Activated CD8-positive, alpha-beta memory T cell treated with anti-CD3 and anti-CD28 coated beads, Interleukin-2, amount 50 U/mL, for 48 hours (primary cell): ENCODE measurements at regions not wholly inside any gene's neighbourhood (a gene's known extent, or its start where the extent isn't known, plus 50 kb on each side); places are given as distances from the start of the nearest gene placed in this dataset.
"Not testable (repeated sequence)": the region's sequence is repeated elsewhere in the genome, so short reads cannot be mapped to it uniquely, and the experiment has no call there.

Source experiments
- DNase-seq: peaks from one replicate; pipeline ENCODE4 v3.0.0-alpha.2; 2020

DNA sequence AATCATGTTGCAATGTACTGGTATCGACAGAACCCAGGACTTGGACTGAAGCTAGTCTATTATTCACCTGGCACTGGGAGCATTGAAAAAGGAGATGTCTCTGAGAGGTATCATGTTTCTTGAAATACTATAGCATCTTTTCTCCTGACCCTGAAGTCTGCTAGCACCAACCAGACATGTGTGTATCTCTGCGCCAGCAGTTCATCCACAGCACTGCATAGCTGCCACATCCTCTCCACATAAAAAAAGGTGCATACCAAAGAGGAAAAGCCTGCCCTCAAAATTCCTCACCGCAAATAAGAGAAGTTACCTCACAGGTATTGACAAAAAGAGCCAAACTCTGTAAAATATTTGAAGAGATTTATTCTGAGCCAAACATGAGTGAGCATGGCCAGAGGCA, 99.5 kb upstream of the PRSS3 start:
- DNase-seq: no peak

DNA sequence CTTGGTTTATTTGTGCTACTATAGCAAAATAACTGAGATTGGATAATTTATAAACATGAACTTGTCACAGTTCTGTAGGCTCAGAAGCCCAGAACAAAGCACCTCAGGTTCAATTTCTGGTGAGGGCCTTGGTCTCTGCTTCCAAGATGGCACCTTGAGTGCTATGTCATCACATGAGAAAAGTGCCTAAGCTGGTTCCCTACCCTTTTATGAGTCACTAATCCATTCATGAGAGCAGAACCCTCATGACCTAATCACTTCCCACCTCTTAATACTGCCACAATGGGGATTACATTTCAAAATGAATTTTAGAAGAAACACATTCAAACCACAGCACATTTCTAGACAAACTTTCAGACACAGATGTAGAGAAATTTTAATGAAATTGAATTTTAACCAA, 98.2 kb upstream of the PRSS3 start:
- DNase-seq: no peak

DNA sequence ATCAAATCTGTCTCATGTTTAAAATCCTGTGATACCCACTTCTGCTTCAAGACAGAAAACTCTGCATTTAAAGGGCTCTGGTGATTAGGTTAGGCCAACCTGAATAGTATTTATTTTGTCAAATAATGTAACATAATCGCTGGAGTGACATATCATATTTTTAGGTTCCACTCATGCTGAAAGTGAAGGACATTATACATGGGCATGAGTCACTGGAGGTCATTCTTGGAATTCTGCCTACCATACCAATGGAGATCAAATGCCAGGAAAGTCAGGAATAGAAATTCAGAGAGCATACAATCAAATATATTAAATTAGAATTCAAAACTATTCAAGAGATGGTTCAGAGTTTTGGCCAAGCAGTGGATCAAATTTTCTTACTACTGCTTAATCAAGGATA, 97.1 kb upstream of the PRSS3 start:
- DNase-seq: no peak

DNA sequence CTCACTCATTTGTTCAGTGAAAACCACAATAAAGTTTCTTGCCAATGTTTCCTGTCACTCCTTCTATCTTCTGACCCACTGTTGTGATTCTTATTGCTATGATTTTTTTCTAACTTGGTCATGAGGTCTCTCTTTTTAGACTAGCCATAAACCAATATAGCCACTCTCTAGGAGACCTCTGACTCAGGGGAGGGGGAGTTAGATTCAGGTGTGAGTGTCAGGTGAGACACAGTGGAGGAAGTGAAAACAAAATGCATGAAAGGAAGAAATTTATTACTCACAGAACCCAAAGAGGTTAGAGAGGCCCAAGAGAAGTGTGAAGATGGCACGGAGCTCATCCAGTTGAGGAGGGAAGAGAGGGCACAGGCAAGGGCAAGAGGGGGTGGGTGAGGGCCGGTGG, 94.4 kb upstream of the PRSS3 start:
- DNase-seq: not testable (repeated sequence)

DNA sequence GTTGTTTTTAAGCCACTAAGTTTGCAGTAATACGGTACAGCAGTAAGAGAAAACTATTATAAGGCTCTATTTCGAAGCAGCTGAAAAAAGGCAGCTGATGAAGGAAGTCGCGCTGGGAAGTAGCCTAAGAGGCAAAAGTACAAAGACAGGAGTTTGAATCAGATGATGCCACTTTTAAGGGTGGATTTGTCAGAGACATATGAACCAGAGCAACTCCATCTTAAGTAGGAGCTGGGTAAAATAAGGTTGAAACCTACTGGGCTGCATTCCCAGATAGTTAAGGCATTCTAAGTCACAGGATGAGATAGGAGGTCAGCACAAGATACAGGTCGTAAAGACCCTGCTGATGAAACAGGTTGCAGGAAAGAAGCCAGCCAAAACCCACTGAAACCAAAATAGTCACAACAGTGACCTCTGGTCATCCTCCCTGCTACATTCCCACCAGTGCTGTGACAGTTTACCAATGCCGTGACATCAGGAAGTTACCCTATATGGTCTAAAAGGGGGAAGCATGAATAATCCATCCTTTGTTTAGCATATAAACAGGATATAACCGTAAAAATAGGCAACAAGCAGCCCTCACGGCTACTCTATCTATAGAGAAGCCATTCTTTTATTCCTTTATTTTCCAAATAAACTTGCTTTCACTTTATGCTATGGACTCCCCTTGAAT, 91.8 kb upstream of the PRSS3 start:
- no peak for DNase-seq

DNA sequence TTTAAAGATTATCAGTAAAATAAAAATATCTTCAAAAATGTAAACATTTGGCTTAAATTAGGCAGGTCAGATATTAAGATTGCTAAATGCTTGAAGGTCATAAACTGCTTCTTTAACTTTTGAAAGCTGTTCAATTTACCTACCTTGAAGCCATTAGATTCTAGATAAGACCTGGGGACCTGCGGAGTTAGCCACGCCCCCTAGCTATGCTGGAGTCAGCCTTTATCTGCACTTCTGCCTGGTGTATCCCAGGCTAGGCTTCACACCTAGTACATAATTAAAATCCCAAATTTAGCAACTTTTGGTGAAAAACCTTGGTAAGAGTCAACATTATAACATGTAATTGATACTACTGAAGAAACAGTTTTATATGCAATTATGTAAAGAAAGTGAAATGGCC, 89.9 kb upstream of the PRSS3 start:
- DNase-seq: not testable (repeated sequence)

DNA sequence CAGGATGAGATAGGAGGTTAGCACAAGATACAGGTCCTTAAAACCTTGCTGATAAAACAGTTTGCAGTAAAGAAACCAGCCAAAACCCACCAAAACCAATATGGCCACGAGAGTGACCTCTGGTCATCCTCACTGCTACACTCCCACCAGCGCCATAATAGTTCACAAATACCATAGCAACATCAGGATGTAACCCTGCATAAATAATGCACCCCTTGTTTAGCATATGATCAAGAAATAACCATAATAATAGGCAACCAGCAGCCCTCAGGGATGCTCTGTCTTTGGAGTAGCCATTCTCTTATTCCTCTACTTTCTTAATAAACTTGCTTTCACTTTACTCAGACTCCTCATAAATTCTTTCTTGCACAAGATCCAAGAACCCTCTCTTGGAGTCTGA, 86.9 kb upstream of the PRSS3 start:
- no peak for DNase-seq

DNA sequence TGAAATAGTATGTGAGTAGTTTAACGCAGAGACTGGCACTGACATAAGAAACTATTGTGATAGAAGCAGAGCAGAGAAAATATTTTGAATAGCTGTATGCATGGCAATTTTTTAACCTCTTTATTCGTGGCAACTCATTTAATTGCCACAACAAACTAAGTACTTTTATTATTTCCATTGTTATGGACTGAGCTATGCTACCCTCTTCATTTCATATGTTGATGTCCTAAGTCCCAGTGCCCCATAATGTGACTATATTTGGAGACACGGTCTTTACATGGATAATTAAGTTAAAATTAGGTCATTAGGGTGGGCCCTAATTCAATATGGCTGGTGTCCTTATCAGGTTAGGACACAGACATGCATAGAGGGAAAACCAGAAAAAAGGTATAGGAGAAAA, 86.1 kb upstream of the PRSS3 start:
- no peak for DNase-seq

DNA sequence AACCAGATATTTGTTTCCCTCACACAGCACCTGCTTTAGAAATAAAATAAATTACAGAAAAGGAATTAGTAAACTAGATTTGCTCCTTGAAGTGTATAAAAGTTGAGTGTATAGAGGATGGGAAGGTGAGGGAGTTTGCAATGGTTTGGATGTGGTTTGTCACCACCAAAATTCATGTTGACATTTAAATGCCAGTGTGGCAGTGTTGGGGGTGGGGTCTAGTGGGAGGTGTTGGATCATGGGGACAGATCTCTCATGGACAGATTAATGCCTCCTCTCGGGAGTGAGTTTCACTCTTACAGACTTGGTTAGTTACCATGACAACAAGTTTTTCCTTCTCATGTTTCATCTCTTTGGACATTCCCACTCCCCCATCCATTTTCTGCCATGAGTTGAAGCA, 83.9 kb upstream of the PRSS3 start:
- DNase-seq: not testable (repeated sequence)

DNA sequence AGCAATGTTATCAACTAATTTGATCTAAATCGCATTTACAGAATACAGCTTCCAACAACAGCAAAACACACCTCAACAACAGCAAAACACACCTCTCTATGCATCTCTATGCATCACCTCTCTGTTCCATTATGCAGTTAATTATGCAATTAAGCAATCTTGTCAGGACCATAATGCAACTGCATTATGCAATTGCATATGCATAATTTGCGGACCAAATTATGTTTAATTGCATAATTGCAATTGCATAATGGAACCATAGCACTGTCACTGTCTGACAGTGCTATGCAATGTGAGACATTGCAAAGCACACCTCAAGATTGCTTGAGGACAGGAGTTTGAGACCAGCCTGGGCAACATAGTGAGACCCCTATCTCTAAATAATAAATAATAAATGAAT, 80.4 kb upstream of the PRSS3 start:
- no peak for DNase-seq

DNA sequence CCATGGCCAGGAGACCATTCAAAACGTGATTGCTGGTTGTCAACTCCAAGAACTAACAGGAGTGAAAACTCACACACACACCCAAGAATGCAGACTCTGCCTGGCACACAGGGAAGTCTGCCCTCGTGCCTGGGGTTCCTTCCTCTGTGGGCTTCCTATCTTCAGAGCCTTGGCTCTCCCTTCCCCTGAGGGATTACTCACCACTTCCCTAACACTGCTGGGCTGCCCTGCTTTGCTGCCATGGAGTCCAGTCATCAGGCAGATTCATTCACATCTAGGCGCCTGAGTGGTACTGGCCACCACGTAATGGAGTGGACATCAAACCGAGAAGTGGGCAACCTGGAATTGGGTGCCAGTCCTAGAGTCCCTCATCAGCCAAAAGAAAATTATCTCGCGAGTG, 76.4 kb upstream of the PRSS3 start:
- no peak for DNase-seq

DNA sequence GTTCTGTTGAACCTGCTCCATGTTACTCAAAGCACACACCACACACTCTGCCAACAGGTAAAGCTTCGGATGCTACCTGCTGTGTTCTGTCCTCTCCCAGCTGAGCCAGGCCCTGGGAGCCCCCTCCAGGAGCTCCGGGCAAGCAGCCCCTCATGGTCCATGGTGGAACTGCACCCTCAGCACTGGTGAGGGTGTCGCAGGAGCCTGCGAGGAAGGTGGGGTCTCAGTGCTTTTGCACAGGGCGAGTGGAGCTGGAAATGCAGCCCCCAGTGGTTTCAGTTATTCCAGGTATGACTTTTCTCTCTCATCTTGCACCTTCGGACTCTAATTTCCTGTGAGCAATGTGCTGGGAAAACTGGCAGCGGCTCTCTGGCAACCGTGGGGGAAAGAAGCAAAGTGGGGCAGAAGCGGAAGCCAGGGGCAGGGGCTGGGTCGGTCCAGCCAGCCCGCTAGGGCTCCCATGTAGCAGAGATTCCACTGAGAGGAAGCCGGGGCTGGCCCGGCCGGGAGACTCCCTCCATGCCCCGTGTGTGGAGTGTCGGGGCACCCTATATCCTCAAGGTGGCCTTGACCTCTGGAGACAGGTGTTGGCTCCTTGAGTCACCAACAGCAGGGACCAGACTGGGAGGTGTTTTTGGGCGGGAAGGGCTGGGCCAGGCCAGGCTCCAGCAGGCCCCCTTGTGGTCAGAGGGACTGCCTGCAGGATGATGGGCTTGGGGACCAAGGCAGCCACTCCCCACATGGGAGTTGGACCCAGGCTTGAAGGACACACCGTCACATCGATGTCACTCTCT, 75.6 kb upstream of the PRSS3 start:
- DNase-seq: peak; percentile 71

DNA sequence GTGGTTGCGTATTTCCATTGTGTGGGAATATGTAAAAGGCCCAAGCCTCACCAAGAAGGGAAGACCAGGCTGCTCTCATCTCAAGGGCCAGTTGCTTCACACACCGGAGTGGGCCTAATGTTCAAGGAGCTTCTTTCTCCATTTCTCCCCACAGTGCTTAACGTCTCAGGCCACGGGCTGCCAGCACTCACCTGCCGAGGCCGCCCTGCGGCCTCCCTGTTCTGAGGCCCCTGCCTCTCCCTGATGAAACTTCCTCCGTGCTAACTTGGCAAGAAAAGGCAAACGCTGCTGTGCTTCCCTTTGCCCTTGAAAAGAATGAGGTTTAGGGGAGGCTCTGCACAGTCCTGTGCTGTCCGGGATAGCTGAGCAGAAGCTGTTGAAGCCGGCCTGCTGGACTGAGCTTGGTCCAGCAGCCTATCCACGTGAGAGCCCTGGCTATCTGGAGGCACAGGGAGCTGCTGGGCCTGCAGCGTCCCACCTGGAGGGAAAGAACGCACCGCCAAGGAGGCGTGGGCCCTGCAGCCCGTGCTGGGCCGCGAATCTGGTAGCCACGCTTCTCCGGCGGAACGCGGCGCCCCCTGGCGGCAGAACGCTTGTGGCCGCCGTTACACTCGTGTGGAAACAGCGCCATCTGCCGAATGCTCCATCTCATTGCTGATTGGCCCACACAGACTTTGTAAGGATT, 73.5 kb upstream of the PRSS3 start:
- DNase-seq: peak; percentile 99

DNA sequence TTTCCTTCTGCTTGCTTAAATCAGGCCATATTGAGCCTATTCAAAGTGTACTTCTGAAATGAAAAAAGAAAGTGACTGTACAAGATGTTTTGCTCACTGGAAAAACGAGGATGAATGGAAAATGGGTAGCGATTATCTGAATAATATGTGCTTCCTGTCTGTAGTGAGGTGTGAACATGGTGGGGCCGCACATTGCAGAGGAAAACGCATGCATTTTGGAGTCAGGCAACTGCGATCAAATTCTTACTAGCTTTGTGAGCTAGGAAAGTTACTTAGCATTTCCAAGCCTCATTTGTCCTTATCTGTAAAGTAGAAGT, 73.0 kb upstream of the PRSS3 start:
- DNase-seq: no peak

DNA sequence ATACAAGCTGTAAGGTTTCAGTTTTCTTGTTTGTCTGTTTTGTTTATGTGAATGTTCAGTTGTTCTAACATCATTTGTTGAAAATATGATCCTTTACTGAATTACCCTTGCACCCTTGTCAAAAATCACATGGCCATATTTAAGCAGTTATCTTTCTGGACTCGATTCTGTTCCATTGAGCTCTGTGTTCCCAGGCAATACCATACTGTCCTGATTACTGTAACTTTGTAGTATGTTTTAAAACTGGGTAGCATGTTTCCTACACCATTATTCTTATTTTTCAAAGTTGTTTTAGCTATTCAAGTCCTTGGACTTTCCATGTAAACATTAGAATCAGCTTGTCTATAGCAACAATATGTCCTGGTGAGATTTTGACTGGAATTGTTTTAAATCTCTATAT, 66.7 kb upstream of the PRSS3 start:
- no peak for DNase-seq

DNA sequence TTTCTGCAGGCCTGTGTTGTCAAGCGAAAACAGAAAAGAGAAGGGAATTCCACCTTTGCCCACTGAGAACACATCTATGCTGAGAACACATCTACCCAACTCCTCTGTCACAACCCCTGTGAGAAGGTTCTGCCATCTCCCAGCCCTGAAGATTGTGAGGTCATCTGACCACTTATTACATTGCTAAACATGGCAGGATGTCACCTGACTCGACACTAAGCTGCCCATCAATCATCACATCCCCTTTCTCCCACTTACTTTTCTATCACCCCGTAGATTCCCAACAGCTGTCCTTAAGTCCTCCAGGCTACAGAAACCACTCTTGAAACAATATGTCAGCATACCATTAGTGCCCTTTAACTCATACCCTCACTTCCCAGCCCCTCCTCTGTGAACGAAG, 64.2 kb upstream of the PRSS3 start:
- DNase-seq: no peak

DNA sequence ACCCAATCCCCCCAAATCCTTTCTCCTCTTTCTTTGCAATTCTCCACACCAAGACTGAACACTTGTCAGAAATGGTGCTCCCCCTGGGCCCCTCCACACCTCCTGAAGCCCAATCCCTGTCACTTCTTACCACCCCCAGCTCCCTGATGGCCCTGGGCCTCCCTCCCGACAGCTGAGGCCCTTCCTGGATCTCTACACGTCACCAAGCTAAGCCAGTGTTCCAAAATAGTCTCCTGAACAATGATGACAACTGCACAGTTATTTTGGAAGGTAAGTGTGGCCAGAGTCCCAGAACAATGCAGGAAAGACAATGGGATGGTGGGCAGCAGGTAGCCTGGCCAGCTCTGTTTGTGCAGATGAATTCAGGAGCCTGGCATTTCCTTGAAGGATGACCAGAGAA, 63.7 kb upstream of the PRSS3 start:
- no peak for DNase-seq

DNA sequence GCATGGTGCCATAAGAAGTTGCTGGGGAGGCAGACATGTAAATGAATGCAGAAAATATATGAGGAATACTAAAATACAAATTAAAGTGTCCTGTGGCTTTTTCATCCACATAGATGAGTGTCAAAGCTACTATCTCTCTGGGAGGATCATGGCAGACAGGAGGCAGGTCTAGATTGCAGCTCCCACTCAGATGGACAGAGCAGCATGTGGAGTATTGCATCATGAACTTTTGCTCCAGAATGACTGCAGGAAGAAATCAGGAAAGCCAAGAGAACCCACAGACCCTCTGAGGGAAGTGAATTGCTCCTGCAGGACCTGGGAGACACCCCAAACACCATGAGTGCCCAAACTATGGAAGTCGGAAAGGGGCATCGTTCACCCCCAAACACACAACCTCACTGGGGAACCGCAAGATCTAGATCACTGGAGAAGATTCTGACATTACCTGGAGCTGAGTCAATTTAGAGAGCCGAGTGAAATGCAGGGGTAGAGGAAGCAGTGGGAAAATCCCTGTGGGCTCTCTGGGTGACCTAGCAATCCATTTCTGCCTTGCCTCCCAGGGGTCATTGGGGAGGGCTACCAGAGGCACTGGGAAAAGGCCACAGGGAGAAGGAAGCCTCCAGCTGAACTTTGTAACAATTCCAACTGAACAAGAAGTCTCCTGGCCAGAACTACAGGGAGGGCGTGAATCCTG, 61.0 kb upstream of the PRSS3 start:
- not testable (repeated sequence) for DNase-seq

DNA sequence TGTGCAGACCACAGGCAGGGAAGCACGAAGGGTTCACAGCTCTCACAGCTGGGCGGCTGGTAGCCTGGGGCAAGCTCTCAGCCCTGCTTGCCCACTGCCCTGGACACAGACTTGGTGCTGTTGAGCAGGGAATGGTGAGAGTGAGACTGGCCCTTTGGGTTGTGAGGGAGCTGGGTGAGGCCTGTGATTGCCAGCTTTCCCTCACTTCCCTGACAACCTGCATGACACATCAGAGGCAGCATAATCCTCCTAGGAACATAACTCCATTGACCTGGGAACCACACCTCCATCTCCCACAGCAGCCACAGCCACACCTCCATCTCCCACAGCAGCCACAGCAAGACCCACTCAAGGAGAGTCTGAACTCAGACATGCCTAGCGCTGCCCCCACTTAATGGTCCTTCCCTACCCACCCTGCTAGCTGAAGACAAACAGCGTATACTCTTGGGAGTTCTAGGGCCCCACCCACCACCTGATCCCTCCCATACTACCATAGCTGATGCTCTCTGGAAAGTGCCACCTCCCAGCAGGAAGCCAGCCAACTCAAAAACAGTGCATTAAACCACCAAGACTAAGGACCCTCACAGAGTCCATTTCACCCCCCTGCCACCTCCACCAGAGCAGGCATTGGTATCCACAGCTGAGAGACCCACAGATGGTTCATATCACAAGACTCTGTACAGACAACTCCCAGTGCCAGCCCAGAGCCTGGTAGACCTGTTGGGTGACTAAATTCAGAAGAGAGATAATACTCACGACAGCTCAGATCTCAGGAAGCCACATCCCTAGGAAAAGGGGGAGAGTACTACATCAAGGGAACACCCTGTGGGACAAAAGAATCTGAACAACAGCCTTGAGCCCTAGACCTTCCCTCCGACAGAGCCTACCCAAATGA, 60.2 kb upstream of the PRSS3 start:
- not testable (repeated sequence) for DNase-seq

DNA sequence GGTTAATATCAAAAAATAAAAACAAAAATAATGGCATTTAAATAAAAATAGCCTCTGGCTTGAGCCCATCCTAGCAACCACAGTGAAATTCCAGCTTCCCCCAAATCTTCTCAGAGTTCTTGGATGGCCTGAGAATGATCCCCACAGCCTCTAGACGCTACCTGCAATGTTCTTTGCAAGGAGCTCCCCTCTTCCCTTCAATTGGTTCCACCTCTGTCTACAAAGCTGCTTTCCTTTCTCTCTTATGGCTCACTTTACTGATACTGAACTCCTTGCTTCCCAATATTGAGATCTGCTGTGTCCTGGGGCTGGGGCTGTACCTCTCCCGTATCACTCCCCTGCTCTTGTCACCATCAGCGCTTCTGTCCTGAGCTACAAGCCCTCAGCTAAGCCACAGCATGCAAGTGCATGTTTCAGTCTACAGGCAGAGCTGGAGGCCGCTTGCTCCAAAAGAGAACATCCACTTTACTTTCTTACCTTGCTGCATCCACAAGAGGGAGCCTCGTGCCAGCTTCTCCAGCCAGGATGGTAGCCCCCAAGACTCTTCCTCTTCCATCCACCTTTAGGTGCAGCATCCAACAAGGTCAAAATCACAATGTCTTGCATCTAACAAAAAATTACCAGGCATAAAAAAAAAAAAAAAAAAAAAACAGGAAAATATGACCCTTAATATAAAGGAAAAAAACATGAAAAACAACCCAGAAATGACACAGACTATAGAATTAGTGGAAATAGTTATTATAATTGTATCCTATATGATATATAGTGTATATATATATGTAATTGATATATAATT, 57.4 kb upstream of the PRSS3 start:
- DNase-seq: no peak

DNA sequence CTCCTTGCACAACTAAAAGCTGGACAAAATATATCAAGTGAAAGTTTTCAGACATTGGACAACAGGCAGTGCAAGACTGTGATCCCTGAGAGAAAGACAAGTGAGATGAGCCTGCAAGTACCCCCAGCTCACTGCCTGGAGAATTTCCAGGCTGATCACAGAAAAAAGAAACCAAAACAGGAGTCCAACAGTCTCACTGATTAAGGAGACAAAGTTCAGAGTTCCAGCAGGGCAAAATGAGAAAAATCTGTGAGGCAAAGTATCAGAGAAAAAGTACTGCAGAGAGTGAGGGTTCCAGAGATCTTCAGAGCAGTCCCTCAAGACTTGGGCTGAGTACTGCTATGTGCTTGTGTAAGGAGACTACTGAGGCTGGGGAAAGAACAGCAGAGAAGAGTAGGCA, 56.0 kb upstream of the PRSS3 start:
- no peak for DNase-seq

DNA sequence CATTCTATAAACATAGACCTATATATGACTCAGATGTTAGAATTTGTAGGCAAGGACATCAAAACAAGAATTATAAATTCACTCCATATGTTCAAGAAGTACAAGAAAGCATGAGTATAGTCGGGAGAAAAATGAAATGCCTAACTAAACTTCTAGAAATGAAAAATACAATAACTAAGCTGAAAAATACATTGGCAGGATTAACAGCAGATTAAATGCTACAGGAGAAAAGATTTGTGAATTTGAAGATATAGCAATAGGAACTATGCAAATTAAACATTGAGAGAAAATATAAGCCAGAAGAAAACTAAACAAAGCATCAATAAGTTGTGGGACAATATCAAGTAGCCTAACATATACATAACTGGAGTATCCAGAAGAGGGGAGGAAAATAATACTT, 55.3 kb upstream of the PRSS3 start:
- no peak for DNase-seq
